Activated CD4-positive, alpha-beta T cell treated with anti-CD3 and anti-CD28 coated beads, Interleukin-2, amount 10 ng/mL, durations not matched to agents 7 days and 5 days (primary cell): ENCODE measurements at regions not wholly inside any gene's neighbourhood (a gene's known extent, or its start where the extent isn't known, plus 50 kb on each side); places are given as distances from the start of the nearest gene placed in this dataset.

ENCODE experiments used
- CTCF ChIA-PET: fragments of 350-600 bp; sonication (Branson Sonifier 250); formaldehyde crosslinking; loops from one replicate; lab custom pipeline; 2021; ENCODE audit warnings: antibody characterized with exemption; lab: Charles Lee
- POLR2A ChIA-PET: fragments of 350-600 bp; sonication (Branson Sonifier 250); formaldehyde crosslinking; loops from one replicate; lab custom pipeline; 2021; ENCODE audit warnings: antibody characterized with exemption; lab: Charles Lee
- DNase-seq: peaks from one replicate; pipeline ENCODE4 v3.0.0-alpha.2; 2020
- H3K27ac Mint-ChIP-seq: one replicate; pipeline ENCODE4 v1.8.0; 2021; ENCODE audit warnings: mild to moderate bottlenecking, moderate library complexity, mixed read lengths
- H3K27me3 Mint-ChIP-seq: one replicate; pipeline ENCODE4 v1.8.0; 2021; ENCODE audit warnings: mixed read lengths
- H3K36me3 Mint-ChIP-seq: one replicate; pipeline ENCODE4 v1.8.0; 2021; ENCODE audit warnings: low read depth, mixed read lengths
- H3K4me1 Mint-ChIP-seq: one replicate; pipeline ENCODE4 v1.8.0; 2021; ENCODE audit warnings: mixed read lengths
- H3K4me3 Mint-ChIP-seq: one replicate; pipeline ENCODE4 v1.8.0; 2021; ENCODE audit warnings: mild to moderate bottlenecking, moderate library complexity, mixed read lengths
- H3K9me3 Mint-ChIP-seq: one replicate; pipeline ENCODE4 v1.8.0; 2021; ENCODE audit warnings: mixed read lengths

DNA sequence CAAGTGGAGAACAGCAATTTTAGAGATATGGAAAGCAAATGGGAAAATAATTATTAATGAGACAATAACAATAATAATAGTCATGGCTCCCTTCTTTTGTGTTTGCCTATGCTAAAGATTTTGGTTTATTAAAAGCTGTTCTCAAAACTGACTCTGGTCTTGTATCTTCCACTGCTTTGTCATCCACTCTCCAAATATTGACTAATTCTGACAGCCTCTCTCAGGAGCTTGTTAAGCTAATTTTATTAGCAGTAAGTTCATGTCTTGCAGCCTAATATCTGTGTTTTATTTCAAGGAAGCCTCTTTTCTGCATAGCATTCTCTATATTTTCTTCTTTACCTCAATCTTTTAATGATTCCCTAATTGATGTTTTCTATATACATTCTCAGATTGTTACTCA, 1419.8 kb downstream of the ARAP2 start:
- POLR2A ChIA-PET: no interaction called here
- H3K36me3 Mint-ChIP-seq: no peaks in the 10 kb centered on the region
- no peaks in the 10 kb centered on the region for H3K27me3 Mint-ChIP-seq
- no peaks in the 10 kb centered on the region for H3K4me1 Mint-ChIP-seq
- H3K9me3 Mint-ChIP-seq: no peaks in the 10 kb centered on the region
- no peak for DNase-seq
- no peak overlapping the region for H3K4me3 Mint-ChIP-seq
- no peak overlapping the region for H3K27ac Mint-ChIP-seq
- CTCF ChIA-PET: no interaction called here

DNA sequence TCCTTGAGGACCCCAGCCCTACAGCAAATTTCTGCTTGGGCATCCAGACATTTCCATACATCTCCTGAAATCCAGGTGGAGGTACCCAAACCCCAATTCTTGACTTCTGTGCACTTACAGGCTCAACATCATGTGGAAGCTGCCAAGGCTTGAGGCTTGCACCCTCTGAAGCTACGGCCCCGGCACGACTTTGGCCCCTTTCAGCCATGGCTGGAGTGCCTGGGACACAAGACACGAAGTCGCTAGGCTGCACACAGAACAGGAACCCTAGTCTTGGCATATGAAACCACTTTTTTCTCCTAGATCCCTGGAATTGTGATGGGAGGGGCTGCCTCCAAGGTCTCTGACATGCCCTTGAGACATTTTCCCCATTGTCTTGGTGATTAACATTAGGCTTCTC, 1417.7 kb downstream of the ARAP2 start:
- no peaks in the 10 kb centered on the region for H3K36me3 Mint-ChIP-seq
- CTCF ChIA-PET: no interaction called here
- H3K4me1 Mint-ChIP-seq: no peaks in the 10 kb centered on the region
- POLR2A ChIA-PET: no interaction called here
- no peak overlapping the region for H3K27ac Mint-ChIP-seq
- DNase-seq: no peak
- H3K27me3 Mint-ChIP-seq: no peaks in the 10 kb centered on the region
- no peaks in the 10 kb centered on the region for H3K9me3 Mint-ChIP-seq
- H3K4me3 Mint-ChIP-seq: no peak overlapping the region

DNA sequence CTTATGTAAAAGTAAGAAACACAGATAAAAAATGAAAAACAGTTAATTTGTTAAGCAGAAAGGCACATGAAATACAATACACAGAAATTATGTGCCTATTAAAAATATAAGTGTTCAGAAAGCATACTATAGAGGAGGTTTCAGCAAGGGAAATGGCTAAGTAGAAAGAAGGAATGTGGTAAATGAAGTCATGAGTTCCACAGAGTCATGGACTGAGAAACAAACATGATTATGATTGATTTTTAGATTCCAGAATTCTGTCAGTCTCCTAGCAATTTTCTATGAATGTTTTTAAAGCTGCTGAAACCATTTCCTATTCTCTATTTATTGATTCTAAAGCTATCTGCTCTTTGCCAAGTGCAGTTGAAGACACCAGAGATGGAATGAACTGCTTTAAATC, 1398.4 kb downstream of the ARAP2 start:
- H3K9me3 Mint-ChIP-seq: peaks cover 1% of the 10 kb centered on the region
- no peaks in the 10 kb centered on the region for H3K4me1 Mint-ChIP-seq
- no peaks in the 10 kb centered on the region for H3K36me3 Mint-ChIP-seq
- ChIA-PET CTCF (no interaction called here), POLR2A (no interaction called here)
- no peak overlapping the region for H3K27ac Mint-ChIP-seq
- no peak for DNase-seq
- no peak overlapping the region for H3K4me3 Mint-ChIP-seq
- H3K27me3 Mint-ChIP-seq: no peaks in the 10 kb centered on the region

DNA sequence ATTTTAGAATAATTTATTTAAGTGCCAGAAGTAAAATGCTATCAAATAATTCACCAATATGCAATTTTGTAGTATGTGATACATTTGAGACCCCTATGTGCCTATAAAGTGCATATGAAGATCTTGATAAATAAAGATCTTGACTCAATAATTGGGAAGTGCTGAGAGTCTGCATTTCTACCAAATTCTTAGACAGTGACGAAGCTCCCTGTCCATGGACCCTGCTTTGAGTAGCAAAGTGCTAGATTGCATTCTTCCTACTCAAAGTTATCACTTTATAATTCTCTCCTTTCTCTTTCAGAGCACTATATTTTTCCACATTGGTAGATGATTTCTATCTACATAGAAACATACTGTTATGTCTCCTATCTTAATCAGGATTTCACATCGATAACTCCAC, 1393.9 kb downstream of the ARAP2 start:
- Mint-ChIP-seq H3K27me3 (no peaks in the 10 kb centered on the region), H3K4me1 (no peaks in the 10 kb centered on the region), H3K9me3 (peaks cover 1% of the 10 kb centered on the region), H3K27ac (no peak overlapping the region), H3K4me3 (no peak overlapping the region), H3K36me3 (no peaks in the 10 kb centered on the region)
- ChIA-PET CTCF (no interaction called here), POLR2A (no interaction called here)
- DNase-seq: no peak

DNA sequence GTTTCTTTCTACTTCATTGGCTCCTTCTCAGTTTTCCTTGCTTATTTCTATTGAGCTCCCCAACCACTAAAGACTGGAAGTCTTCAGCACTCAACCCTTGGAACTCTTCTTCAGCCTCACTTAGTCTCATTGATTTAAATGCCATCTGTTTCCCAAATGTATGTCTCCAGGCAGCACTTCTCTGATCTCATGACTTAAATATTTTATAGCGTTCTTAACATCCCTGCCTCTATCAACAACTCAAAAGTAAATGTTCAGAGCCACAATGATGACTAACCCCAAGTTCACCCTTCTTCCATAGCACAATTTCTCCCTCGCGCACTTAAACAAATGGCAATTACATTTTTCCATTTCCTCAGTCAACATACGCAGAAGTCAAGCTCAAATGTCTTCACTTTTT, 1393.3 kb downstream of the ARAP2 start:
- no peak overlapping the region for H3K27ac Mint-ChIP-seq
- ChIA-PET CTCF (no interaction called here), POLR2A (no interaction called here)
- no peaks in the 10 kb centered on the region for H3K4me1 Mint-ChIP-seq
- no peak for DNase-seq
- peaks cover 1% of the 10 kb centered on the region for H3K9me3 Mint-ChIP-seq
- no peaks in the 10 kb centered on the region for H3K27me3 Mint-ChIP-seq
- no peak overlapping the region for H3K4me3 Mint-ChIP-seq
- H3K36me3 Mint-ChIP-seq: no peaks in the 10 kb centered on the region

DNA sequence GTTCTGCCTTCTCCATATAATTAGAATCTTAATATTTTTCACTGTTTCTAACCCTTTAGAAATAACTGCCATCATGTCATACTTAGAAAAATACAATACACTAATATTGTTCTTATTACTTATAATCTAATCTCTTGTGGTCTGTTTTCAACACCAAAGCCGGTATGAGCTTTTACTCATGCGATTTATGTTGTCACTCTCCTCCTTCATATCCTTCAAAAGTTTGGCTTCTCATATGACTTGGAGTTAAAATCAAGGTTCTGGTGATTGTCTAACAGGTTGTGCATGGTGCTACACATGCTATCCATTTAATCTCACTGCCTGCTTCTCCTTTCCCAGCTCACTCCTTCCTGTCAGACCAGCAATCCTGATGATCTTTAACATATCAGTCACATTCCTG, 1392.9 kb downstream of the ARAP2 start:
- H3K9me3 Mint-ChIP-seq: peaks cover 1% of the 10 kb centered on the region
- ChIA-PET POLR2A (no interaction called here), CTCF (no interaction called here)
- H3K4me3 Mint-ChIP-seq: no peak overlapping the region
- no peaks in the 10 kb centered on the region for H3K36me3 Mint-ChIP-seq
- H3K27me3 Mint-ChIP-seq: no peaks in the 10 kb centered on the region
- no peak for DNase-seq
- no peak overlapping the region for H3K27ac Mint-ChIP-seq
- H3K4me1 Mint-ChIP-seq: no peaks in the 10 kb centered on the region

DNA sequence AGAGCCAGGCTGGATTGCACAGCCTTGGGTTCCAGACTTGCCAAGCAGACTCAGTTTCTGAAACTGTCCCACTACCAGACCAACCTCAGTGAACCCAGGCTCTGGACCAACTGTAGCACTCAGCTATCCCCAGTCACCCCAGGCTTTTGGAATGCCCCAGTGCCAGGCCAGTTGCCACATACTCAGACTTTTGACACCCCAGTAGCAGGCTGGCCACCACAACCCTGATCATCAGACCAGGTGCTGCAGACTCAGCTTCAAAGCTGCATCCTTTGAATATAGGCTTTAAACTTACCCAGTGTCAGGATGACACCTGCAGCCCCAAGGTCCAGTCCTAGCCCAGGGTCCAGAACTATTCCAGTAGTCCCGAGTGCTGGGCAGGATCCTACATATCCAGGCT, 1389.9 kb downstream of the ARAP2 start:
- ChIA-PET CTCF (no interaction called here), POLR2A (no interaction called here)
- no peak for DNase-seq
- no peak overlapping the region for H3K27ac Mint-ChIP-seq
- H3K4me1 Mint-ChIP-seq: no peaks in the 10 kb centered on the region
- no peak overlapping the region for H3K4me3 Mint-ChIP-seq
- no peaks in the 10 kb centered on the region for H3K9me3 Mint-ChIP-seq
- H3K36me3 Mint-ChIP-seq: no peaks in the 10 kb centered on the region
- H3K27me3 Mint-ChIP-seq: no peaks in the 10 kb centered on the region

DNA sequence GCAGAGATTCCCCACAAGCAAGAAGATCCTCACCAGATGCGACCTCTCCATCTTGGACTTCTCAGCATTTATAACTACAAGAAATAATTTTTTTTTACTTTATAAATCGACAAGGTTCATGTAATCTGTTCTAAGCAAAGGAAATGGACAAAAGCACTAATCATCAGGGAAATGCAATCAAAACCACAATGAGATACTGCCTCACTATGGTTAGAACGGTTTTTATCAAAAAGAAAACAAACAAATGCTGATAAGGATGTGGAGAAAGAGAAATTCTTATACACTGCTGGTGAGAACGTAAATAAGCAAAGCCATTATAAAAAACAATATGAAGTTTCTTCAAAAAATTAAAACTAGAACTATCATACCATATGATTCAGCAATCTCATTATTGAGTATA, 1382.6 kb downstream of the ARAP2 start:
- POLR2A ChIA-PET: no interaction called here

DNA sequence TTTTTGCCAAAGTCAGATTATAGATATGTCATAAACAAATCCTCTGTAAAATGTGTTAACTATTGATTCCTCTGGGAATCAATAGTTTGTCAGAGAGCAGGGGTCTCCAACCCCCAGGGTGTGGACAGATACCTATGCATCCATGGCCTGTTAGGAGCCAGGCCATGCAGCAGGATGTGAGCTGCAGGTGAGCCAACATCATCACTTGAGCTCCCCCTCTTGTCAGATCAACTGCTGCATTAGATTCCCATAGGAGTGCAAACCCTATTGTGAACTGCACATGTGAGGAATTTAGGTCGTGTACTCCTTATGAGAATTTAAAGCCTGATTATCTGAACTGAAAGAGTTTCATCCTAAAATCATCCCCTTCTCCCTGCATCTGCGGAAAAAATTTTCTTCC, 1365.4 kb downstream of the ARAP2 start:
- Mint-ChIP-seq H3K9me3 (peaks cover 10% of the 10 kb centered on the region), H3K4me1 (no peaks in the 10 kb centered on the region), H3K27ac (no peak overlapping the region), H3K36me3 (no peaks in the 10 kb centered on the region), H3K27me3 (no peaks in the 10 kb centered on the region), H3K4me3 (no peak overlapping the region)
- no peak for DNase-seq
- ChIA-PET POLR2A (no interaction called here), CTCF (no interaction called here)

More for the DNA sequence above, 1382.6 kb downstream of the ARAP2 start:
- no peak for DNase-seq
- Mint-ChIP-seq H3K4me1 (no peaks in the 10 kb centered on the region), H3K27ac (no peak overlapping the region), H3K36me3 (no peaks in the 10 kb centered on the region), H3K9me3 (no peaks in the 10 kb centered on the region), H3K27me3 (no peaks in the 10 kb centered on the region), H3K4me3 (no peak overlapping the region)
- CTCF ChIA-PET: no interaction called here

DNA sequence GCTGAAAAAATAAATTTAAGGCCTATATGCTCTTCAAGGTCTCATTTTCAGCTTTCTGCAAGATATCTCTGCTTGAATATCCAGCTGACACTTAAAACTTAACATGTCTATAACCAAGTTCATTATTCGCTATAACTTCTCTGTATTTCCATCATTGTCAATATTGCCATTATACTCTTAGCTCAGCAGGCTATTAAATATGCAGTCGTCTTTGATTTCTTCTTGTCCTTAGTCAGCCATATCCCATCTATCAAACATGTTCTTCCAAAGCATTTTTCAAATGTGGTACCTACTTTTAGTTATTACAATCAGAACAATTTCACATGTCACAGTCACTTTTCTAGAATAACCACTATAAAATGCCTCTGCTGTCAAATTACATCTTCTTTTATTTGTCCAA, 1364.1 kb downstream of the ARAP2 start:
- POLR2A ChIA-PET: no interaction called here
- Mint-ChIP-seq H3K36me3 (no peaks in the 10 kb centered on the region), H3K9me3 (peaks cover 8% of the 10 kb centered on the region), H3K27me3 (no peaks in the 10 kb centered on the region), H3K27ac (no peak overlapping the region), H3K4me3 (no peak overlapping the region), H3K4me1 (no peaks in the 10 kb centered on the region)
- CTCF ChIA-PET: no interaction called here
- no peak for DNase-seq

DNA sequence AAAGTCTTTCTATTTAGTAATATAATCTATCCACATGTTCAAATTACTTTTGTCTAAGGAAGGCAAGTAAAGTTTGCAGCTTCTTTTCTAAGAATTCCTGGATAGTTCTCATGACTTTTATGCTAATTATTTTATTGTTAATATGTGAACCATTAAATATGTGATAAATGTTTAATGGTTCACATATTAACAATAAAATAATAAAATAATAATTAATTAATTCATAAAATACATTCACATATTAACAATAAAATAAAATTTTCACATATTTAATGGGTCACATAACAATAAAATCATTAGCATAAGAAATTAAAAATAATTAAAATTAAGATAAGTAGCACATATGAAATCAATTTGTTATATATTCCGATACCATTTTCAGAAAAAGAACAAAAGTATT, 1352.4 kb downstream of the ARAP2 start:
- H3K27ac Mint-ChIP-seq: no peak overlapping the region
- no peaks in the 10 kb centered on the region for H3K27me3 Mint-ChIP-seq
- H3K36me3 Mint-ChIP-seq: no peaks in the 10 kb centered on the region
- no peak for DNase-seq
- no peak overlapping the region for H3K4me3 Mint-ChIP-seq
- H3K9me3 Mint-ChIP-seq: no peaks in the 10 kb centered on the region
- ChIA-PET CTCF (no interaction called here), POLR2A (no interaction called here)
- H3K4me1 Mint-ChIP-seq: no peaks in the 10 kb centered on the region

DNA sequence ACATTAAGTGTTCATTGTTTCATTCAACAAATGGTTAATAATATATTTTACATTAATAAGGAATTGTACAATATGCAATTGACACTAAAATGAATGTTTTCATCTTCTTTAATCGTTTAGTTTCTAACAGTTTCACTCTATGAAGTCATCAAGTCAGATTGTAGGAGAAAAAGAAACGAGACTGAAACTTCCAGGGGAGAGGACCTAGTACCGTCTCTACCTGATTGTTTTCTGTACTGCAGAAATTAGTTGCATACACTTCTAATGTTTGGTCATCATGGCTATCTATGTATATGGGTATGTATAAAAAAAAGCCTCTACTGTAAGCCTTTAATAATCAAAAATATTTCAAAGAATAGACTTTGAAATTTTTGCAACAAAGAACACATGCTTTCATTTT, 1350.9 kb downstream of the ARAP2 start:
- Mint-ChIP-seq H3K9me3 (no peaks in the 10 kb centered on the region), H3K4me1 (no peaks in the 10 kb centered on the region), H3K27ac (no peak overlapping the region), H3K27me3 (no peaks in the 10 kb centered on the region), H3K36me3 (no peaks in the 10 kb centered on the region), H3K4me3 (no peak overlapping the region)
- DNase-seq: no peak
- CTCF ChIA-PET: no interaction called here
- POLR2A ChIA-PET: no interaction called here

DNA sequence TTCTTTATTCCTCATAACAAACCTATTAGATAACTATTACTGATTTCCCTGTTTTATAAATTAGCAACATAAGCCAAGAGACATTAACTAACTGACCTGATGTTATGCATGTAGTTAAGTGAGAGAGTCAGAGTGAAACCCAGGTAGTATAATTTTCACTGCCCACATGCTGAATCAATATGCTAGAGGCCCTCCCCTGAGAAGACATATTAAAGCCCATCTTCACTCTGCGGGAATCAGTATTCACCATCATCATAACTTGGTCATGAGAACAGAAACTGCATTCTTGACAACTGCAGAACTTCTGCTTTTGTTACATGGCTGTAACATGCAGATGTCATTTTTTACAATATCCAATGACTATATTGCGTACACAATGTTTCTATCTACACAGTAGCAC, 1324.3 kb downstream of the ARAP2 start:
- CTCF ChIA-PET: no interaction called here
- no peaks in the 10 kb centered on the region for H3K27me3 Mint-ChIP-seq
- no peak overlapping the region for H3K4me3 Mint-ChIP-seq

DNA sequence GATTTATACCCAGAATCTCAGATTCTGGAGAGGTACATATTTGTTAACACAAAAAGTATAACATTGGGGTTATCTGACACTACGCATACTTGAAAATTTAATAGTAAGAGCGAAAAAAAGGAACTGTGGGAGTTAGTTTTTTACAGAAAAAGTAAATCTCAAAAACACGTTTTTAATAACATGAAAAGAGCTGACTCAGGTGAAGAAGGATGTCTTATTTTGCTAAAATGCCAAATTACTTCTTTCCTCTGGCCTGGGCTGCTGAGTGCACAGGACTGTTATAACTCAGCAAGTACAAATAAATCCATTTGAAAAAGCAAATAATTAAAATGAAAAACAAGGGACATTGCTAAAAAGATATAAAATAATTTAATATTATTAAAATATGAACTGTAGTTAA, 1322.9 kb downstream of the ARAP2 start:
- DNase-seq: no peak
- POLR2A ChIA-PET: no interaction called here
- Mint-ChIP-seq H3K9me3 (no peaks in the 10 kb centered on the region), H3K4me1 (no peaks in the 10 kb centered on the region), H3K27ac (no peak overlapping the region), H3K36me3 (no peaks in the 10 kb centered on the region), H3K27me3 (no peaks in the 10 kb centered on the region), H3K4me3 (no peak overlapping the region)
- CTCF ChIA-PET: no interaction called here

More for the DNA sequence above, 1324.3 kb downstream of the ARAP2 start:
- no peak for DNase-seq
- H3K27ac Mint-ChIP-seq: no peak overlapping the region
- H3K36me3 Mint-ChIP-seq: no peaks in the 10 kb centered on the region
- no peaks in the 10 kb centered on the region for H3K4me1 Mint-ChIP-seq
- H3K9me3 Mint-ChIP-seq: no peaks in the 10 kb centered on the region
- POLR2A ChIA-PET: no interaction called here

DNA sequence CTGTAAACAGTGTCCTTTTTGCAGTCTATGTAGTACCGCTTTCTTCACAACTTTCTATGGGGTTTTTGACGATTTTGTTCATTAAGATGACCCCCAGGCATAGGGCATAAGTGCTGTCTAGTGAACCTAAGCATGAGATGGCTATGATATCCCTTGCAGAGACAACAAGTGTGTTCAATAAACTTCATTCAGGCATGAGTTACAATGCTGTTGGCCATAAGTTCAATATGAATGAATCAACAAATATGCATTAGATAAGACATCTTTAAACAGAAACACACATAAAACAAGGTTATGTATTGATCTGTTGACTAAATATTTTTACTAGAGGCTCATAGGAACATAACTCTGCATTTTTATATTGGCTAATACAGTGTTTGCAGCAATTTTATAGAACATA, 1322.0 kb downstream of the ARAP2 start:
- Mint-ChIP-seq H3K9me3 (no peaks in the 10 kb centered on the region), H3K36me3 (no peaks in the 10 kb centered on the region), H3K27me3 (no peaks in the 10 kb centered on the region), H3K27ac (no peak overlapping the region), H3K4me1 (no peaks in the 10 kb centered on the region), H3K4me3 (no peak overlapping the region)
- no peak for DNase-seq
- CTCF ChIA-PET: no interaction called here
- POLR2A ChIA-PET: no interaction called here
